CD4-positive, alpha-beta T cell treated with Interleukin-1 beta for 1 hour (primary cell): ENCODE measurements at regions not wholly inside any gene's neighbourhood (a gene's known extent, or its start where the extent isn't known, plus 50 kb on each side); places are given as distances from the start of the nearest gene placed in this dataset.

Experiments
- DNase-seq, 2 donors: peaks; one replicate each; pipeline ENCODE4 v3.0.0-alpha.2; 2020 to 2022

DNA sequence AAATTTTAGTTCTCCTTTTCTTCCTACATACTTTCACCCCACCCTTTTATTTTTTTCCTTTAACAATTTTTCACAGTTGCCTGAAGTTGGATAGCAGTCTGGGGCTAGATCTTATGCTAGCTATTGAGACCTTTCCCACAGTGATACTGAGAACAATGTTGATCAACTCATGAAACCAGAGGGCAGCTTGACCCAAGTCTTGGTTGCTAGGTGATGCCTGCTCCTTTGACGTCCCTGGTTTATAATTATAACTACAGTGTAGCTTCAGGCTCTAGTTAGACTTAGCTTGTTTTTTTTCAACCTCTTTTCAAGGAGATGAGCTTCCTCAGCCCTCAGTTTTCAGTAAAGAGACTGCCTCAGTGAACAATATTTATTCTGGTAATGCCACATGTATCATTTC is 648.5 kb downstream of the IRS1 start:
- DNase-seq: no peak

DNA sequence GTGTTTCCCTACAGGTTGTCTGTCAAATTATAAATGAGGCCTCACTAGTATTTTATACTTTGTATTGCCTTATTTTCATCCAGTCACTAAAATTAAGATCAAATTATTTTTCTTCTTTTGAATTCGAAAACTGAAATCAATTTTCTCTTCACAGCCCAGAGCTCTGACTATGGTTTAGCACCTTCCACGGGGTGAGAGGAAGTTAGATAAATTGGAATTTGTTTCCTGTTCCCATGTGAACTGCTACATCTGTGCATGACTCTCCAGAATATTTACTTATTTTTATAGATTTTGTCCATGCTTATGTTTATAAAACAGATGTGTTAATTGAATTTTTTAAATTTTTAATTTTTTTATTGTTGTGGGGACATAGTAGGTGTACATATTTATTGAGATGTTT is 656.5 kb downstream of the IRS1 start:
- DNase-seq: no peak

DNA sequence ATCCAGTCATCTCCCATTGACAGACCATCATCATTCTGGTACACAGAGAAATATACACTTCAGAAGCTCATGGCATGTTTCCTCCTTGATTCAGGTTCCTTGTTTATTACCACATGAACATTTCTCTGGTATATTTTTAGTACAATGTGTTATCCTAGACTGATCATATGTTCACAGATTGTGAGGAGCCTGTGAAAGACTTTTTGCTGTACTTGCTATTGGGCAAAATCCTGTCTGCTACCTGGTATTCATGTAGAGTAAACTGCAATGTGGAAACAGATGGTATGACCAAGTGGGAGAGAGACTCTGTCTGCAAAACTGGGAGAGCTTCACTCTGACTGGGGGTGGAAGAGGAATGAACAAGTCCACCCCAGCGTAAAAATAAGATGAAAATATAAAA is 657.2 kb downstream of the IRS1 start:
- no peak for DNase-seq

DNA sequence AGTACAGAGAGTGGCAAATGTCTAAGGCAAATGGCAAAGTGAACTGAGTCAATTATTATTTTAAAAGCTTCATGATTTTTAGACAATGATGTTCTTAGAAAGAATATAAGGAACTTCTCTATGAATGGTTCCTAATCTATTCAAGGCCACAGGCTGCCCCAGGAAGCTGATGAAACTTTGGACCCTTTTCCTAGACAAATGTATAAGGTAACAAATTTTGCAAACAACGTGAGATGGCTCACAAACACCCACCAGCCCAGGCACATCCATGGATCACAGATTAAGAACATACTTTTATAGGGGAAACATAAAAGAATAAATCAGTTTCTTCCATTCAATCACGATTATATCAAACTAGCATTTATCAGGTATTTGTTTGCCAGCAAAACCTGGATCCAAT is 659.0 kb downstream of the IRS1 start:
- no peak for DNase-seq

DNA sequence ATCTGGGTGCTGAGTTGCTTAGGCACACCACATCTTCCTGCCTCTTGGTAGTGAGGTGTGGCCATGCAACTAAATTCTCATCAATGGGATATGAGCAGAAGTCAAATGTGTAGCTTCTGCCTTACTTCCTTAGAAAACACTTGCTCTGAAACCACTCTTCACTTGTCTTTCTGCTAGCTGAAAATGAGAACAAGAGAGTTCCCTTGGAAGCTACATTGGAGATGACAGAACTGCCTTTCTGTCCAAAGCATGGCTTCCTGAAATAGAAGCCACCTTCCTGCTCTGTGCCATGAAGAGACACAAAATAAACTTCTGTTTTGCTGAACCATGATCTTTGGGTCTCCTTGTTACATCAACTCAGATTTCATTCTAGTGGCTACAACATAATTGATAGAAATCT is 659.9 kb downstream of the IRS1 start:
- no peak for DNase-seq

DNA sequence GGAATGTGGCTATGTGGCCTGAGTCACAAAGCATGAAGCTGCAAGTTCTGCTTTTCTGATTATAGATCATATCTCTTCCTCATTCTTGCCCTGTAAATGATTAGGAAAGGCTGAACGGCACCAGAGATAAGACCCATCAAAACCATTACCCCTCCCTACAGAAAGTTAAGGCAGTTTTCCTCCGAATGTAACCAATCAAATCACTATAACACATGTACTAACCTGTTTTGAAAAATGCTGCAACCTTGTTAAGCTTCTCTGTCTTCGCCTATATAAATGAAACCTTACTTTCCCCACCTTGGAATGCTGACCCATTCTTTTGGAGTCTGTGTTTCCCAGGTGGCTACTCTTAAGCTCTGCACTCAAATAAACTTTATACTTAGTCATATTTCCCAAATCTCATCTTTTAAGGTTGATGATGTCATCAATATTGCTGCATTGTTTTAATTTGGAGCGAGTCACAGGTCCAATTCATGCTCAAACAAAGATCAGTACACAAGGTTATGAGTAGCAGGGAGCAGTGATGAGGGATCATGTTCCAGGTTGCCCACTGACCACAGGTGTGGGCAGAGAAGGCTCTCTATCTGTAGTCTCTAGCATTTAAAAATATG is 662.3 kb downstream of the IRS1 start:
- DNase-seq: no peak

DNA sequence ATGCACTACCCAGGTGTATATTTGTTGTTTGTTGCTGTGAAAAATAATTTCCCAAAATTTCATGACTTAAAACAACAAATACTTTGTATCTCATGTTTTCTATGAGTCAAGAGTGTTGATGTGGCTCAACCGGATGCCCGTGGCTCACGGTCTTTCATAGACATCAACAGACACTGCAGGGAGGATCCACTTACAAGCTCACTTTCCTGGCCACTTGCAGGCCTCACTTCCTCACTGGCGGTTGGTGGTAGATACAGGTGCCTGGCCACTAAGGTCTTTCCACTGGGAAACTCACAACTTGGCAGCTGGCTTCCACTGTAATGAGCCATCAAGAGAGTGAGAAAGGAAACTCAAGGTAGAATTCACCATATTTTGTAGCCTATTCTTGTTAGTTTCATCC is 662.9 kb downstream of the IRS1 start:
- peak in 1 of 2 donors; percentile 53 for DNase-seq

DNA sequence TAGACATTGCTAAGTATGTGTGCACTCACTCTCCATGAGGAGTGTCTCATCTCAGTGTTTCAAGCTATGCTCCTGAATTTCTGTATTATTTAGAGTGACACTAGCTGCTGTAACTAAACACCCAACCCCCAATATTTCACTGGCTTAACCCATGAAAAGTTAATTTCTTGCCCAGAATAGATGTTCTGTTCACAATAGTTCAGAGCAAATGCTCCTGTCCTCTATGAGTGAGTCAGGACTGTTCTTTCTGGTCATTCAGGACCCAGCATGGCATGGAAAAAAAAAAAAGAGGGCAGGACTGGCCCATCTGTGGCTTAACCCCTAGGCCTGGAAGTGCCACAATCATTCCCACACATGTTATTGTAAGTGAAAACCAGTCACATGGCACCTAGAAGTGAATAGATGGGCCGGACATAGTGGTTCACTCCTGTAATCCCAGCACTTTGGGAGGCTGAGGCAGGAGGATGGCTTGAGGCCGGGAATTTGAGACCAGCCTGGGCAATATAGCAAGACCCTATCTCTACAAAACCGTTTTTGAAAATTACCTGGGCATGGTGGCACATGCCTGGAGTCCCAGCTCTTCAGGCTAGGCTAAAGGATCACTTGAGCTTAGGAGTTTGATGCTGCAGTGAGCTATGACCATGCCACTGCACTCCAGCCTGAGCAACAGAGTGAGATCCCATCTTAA is 663.6 kb downstream of the IRS1 start:
- DNase-seq: no peak

DNA sequence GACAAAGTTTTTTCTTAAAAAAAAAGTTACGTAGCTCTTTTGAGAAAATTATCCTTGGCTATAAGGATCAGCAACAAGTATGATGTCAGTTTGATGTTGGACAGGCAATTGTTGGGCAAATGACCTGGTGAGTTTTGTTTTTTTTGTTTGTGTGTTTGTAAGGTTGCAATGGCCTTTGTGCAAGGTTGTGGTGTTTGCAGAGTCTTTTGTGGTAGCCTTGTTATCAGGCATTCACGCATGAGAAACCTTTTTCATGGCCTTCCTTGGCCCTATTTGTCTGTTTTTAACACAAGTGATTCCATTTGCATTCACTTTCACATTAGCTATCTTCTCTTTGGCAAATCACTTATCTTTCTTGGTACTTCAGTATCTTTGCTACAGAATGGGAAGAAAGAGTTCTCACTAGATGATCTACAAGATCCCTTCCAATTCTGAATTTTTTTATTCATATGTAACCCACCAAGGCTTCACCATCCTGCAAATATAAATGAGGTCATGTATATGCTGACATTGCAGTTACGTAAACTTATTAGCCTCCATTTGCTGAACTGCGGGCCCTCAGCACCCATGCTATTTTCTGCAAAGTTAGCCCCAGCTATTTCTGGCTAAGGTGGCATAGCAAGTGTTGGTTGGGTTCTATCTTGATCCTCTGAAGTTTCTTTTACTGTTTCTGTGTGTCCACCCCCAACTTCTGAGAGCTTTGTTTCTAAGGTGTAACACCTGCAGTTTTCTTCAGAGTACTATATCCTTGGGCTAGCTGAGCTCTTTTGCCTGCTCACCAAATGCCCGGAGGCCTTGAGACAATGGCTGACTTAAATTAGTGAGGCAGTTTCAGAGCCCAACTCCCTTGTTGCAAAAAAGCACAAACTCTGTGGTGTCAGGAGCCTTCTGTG is 667.1 kb downstream of the IRS1 start:
- no peak for DNase-seq

DNA sequence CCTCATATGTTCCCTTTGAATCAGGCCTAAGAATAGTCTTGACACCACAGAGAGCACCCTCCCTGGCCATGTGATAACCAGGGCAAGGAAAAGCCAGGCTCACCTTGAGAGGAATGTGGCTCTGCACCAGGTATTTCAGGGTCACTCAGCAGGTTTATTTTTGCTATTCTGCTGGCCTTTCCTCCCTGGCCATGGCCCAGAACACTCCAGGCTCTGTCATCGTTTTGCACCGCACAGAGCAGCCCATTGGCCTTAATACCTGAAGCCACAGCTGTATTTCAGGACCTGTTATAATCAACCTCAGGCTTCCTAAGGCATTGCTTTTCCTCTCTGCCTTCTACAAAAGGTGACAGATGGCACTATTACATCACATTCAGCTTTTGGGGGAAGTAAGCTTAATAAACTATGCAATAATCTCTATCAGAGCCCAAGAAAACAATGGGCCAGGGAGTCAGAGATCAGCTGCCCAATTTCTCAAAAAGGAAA is 668.3 kb downstream of the IRS1 start:
- DNase-seq: no peak

DNA sequence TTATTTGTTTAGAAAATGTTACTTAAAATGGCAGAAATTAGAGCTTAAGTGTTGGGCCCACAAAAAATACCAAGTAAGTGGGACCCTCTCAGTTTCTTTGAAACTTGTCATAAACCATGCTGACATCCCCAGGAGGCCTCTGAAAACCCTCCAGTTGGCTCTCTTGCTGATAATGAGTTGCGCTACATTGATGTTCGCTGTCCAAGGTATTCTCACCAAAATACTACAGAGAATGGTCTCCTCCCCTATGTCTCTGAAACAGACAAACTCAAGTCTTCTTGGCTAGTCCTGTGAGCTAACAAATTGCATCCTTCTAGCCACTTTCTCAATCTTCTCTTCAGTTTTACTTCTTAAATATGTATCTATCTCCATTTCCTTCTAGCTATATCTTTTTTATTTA is 669.4 kb downstream of the IRS1 start:
- DNase-seq: no peak

DNA sequence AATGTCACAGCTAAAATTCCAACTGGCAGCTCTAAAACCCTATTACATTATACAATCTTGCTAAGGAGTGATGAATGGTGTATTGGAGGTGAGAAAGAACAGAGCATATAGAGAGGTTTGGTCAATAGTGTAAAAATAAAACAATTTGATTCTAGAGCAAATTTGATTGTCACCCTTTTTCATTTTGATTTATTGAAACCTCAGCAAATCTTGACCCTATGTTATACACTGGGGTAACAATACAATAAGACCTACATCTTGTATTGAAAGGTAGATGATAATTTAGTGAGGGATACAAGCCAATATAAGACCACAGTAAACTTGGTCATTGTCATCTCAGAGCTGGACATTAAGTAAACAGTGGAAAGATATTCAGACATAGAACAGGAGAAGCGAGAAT is 671.9 kb downstream of the IRS1 start:
- DNase-seq: no peak

DNA sequence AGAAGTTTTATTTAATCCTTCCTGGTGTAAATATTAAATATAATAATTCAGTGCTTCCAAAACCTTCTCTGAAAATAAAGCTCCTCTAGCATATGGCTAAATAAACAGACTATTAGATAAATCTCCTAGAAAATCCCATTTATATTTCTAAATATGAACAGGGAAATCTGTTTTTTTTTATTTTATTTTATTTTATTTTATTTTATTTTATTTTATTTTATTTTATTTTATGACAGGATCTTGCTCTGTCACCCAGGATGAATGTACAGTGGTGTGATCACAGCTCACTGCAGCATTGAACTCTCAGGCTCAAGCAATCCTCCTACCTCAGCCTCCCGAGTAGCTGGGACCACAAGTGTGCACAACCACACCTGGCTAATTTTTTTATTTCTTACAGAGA is 673.5 kb downstream of the IRS1 start:
- no peak for DNase-seq

DNA sequence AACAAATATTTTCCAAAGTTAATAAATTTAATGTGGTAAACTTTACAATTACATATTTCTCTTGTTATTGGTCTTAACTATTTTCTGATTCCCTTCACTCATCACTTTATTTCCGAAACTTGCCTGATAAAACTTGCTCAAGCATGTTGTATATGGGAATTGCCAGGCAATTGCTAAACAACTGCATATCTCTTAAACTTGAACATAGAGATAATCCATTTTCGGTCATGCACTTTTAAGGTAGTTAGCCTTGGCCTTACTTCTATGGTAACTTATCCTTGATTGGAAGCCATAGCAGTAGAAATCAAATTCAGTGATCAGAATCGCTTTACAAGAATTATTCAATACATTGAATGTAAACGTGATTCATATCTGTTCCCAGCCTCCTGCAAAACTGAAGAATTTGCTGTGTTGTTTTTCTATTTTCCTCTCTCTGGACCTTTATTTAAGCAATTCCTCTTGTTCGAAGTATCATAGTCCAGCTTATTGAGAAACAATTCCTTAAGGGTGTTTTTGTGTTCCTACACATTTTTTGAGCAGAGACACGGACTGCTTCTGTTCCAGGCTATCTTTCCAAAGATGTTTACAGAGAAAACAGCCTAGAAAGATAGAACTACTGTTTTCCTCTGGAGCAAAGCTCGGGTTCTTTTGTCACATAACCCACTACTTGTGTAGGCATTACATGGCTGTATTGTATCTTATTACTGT is 674.3 kb downstream of the IRS1 start:
- DNase-seq: no peak

DNA sequence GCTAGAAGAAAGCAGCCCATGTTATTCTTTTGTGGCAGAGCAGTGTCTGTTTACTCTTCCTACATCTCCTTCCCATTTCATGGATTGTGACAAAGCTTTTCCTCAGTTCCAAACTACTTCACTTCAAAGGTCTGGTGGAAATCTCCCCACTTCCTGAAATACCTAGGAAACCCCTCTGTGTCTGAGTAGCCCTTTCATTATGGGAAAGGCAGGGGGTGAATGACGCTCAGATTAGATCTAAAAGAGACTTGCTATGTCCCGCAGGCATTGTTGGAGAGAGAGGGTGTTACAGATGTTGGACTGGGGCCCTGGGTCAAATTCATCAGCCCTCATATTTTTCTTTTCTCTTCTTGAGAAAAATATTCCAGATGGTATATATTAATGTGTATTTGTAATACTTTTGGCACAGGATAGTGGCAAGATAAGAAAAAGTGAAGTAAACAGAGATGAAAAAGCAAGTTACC is 675.0 kb downstream of the IRS1 start:
- DNase-seq: no peak

DNA sequence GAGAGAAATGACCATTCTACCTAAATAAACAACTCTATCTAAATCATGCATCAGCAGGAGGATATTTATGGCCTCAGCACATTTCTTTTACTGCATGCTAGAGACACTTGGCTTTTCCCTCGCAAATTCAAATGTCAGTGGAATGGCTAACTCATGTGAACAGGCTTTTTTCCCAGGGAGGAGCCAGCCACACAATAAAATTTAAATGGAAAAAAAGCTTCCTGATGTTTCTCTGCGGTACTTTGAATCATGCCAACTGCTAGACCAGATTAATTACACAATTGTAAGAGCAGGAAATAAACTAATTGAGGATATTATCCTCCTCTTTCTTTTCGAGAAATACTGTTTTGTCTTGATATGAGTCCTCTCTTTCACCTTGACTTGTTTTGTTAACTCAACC is 676.3 kb downstream of the IRS1 start:
- DNase-seq: no peak

DNA sequence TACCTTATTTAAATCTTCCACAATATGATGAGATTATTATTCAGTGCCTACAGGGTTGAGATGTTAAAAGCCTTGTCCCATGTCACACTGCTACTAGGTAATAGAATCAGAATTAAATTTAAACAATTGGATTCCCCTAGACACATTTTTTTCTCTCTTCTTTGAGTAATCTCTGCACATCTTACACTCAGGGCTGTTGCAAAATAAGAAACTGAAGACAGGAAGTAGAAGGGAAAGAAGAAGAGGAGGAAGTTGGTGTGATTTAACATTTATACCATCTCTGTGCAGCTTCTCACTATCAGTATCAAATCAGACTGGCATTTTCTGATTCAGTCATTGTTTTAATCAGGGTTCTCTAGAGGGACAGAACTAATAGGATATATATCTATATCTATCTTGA is 677.6 kb downstream of the IRS1 start:
- no peak for DNase-seq

DNA sequence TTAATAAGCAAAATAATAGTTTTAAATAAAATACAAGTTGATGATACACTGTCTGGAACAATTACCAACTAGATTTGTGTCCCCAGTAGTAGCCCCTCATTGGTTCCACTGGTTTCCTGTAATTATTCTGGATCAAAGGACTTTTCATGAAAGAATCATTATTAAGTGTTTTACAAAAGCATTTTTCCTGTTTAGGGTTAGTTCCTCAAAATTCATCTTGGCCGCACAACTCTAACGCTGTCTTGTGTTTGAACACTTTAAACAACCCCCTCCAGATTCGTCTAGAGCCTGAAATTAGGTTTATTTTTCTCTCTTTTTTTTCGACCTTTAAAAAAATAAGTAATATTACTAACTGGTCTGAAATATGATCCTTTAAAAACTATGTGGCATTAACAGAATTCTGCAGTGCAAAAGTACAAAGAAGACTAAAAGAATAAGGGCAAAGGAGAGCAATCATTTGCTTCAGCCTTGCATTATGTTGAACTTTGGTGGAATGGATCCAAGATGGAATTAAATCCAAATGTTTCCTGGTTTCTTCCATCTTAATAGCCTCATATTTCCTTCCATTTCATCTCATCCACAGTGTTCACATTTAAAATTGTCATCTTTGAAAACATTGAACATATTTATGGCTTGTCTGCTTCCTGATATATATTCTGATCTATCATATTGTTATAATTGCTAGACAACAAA is 678.4 kb downstream of the IRS1 start:
- no peak for DNase-seq

DNA sequence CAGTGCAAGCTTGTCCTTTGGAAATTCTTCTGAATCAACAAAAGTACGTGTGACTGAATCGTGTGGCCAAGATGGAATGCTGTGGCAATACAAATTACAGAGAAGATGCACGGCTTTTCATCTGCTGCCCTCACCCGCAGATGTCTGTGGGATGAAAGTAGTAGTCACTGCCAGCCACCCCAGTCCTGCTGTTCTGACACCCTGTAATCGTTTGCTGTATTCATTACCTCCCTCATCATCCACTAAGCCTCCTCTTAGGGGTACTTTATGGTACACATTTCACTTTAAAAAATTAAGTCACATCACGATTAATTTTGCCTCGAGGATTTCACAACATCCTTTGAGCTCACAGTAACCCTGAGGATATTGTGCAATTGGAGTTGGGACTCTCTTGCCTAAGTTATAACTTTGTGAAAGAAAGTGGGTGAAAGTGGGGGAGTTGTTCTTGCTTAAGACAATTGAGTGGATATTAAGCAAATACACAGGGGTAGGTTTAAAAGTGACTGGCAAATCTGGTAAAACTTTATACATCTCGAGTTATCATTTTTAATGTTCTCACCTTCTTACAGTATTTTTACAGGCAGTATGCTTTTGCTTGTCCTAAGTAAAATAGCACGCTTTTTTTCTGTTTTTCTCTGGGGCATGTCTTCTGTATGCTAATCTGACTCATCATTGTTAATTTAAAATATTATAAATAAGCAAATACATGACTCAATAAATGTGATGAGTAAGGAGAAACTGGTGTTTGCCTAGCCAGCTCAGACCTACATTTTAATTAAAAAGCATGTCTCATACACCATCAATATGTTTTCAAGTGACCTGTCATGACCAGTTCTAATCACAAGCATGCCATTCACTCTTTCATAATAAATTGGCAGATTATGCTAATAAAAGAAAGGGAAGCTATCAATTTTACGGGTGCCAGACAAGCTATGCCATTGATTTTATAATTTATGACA is 680.9 kb downstream of the IRS1 start:
- DNase-seq: peak in 1 of 2 donors; percentile 16

DNA sequence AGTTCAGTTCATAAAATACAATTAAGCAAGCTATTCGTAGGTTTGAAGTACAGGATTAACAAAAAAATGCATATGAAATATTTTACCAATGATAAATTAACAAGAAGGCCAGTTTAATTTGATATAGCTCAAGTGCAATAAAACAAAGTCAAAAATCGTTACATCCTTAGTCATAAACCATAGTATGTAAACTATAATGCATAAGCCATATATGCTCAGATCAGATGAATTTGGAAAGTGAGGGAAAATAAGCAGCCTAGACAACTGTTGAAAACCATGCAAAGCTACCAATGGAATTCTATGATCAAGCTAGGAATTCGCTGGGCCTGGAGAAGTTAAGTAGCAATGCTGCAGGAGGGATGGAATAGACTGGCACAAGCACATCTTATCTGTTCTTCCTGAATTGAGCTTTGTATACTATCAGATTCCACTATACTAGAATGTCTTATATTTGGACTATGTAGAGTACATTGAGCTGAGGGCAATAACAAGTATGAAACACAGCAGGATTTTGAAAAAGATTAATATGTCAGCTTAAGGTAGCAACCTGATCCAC is 682.0 kb downstream of the IRS1 start:
- DNase-seq: no peak

DNA sequence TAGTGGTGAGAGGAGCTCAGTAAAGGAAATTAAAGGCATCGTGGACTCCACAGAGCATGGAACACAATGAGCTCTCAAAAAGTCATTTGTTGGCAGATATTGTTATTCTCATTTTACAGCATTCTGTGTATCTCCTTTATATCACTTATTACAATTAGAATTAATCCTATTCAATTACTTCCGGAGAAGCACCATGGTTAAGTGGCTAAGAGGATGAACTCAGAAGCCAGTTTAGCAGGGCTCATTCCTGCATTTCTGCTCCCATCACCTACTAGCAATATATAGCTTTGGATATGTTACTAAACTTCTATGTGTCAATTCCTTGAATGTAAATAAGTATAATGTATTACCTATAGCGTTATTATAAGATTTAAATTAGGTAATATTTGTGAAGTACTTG is 683.3 kb downstream of the IRS1 start:
- no peak for DNase-seq
